Muscle of arm (tissue), 1 donor: ENCODE measurements at regions not wholly inside any gene's neighbourhood (a gene's known extent, or its start where the extent isn't known, plus 50 kb on each side); places are given as distances from the start of the nearest gene placed in this dataset.

ENCODE experiments used
- DNase-seq: peaks from one replicate; pipeline ENCODE4 v3.0.0-alpha.2; 2013

- no peak for DNase-seq
Observed at GRCh38 chr11:115699326-115699725, 195.1 kb upstream of the CADM1 start.

GRCh38 chr11:115698243-115698642 is 194.0 kb upstream of the CADM1 start:
- no peak for DNase-seq

- DNase-seq, result peak; percentile 38
Observed at GRCh38 chr11:115696563-115696962, 192.3 kb upstream of the CADM1 start.

- DNase-seq, result no peak
Observed at GRCh38 chr11:115695677-115696364, 191.6 kb upstream of the CADM1 start.

GRCh38 chr11:115693002-115693401 is 188.8 kb upstream of the CADM1 start:
- DNase-seq, result no peak

GRCh38 chr11:115691030-115691429 is 186.8 kb upstream of the CADM1 start:
- DNase-seq, result no peak

- DNase-seq, result no peak
Observed at GRCh38 chr11:115687934-115688333, 183.7 kb upstream of the CADM1 start.

- peak; percentile 58 for DNase-seq
Observed at GRCh38 chr11:115684699-115685098, 180.5 kb upstream of the CADM1 start.

GRCh38 chr11:115684135-115684534 is 179.9 kb upstream of the CADM1 start:
- no peak for DNase-seq

- DNase-seq, result no peak
Observed at GRCh38 chr11:115682888-115683287, 178.7 kb upstream of the CADM1 start.

GRCh38 chr11:115682101-115682500 is 177.9 kb upstream of the CADM1 start:
- no peak for DNase-seq

- DNase-seq, result no peak
Observed at GRCh38 chr11:115679945-115680344, 175.7 kb upstream of the CADM1 start.

- DNase-seq, result no peak
Observed at GRCh38 chr11:115678942-115679341, 174.7 kb upstream of the CADM1 start.

- no peak for DNase-seq
Observed at GRCh38 chr11:115677190-115677589, 173.0 kb upstream of the CADM1 start.

- DNase-seq, result no peak
Observed at GRCh38 chr11:115676768-115677167, 172.6 kb upstream of the CADM1 start.

- no peak for DNase-seq
Observed at GRCh38 chr11:115676206-115676605, 172.0 kb upstream of the CADM1 start.

GRCh38 chr11:115674937-115675544 is 170.8 kb upstream of the CADM1 start:
- no peak for DNase-seq

GRCh38 chr11:115674176-115674936 is 170.1 kb upstream of the CADM1 start:
- no peak for DNase-seq

GRCh38 chr11:115673720-115674119 is 169.5 kb upstream of the CADM1 start:
- no peak for DNase-seq

GRCh38 chr11:115672999-115673411 is 168.8 kb upstream of the CADM1 start:
- DNase-seq, result peak; percentile 50

- no peak for DNase-seq
Observed at GRCh38 chr11:115672412-115672811, 168.2 kb upstream of the CADM1 start.

GRCh38 chr11:115670538-115671205 is 166.5 kb upstream of the CADM1 start:
- DNase-seq, result no peak
